ENCODE measurements at regions not wholly inside any gene's neighbourhood (a gene's known extent, or its start where the extent isn't known, plus 50 kb on each side); places are given as distances from the start of the nearest gene placed in this dataset.

- no peak for TF ChIP-seq SRSF3 (IDR thresholded peaks at IDR 0.05; ENCODE audit: insufficient read depth, low read length)
- TF ChIP-seq TCF7 (IDR thresholded peaks at IDR 0.05; ENCODE audit: borderline replicate concordance): no peak
- no peak for TF ChIP-seq SPI1 (IDR thresholded peaks at IDR 0.05; ENCODE audit: borderline replicate concordance, low read depth, low read length)
- TF ChIP-seq CREB3L1 (IDR thresholded peaks at IDR 0.05; ENCODE audit: borderline replicate concordance, low read depth): no peak
- no peak for TF ChIP-seq ZNF76 (CRISPR knock-in tag; IDR thresholded peaks at IDR 0.05; ENCODE audit: borderline replicate concordance)
- peak; percentile 87 for TF ChIP-seq SOX6 (IDR thresholded peaks at IDR 0.05)
- TF ChIP-seq ZNF431 (CRISPR knock-in tag; IDR thresholded peaks at IDR 0.05): no peak
- no peak for TF ChIP-seq PURB (CRISPR knock-in tag; IDR thresholded peaks at IDR 0.05; ENCODE audit: low read depth)
- no peak for TF ChIP-seq KAT2B (IDR thresholded peaks at IDR 0.05; ENCODE audit: low read depth, low read length)
- TF ChIP-seq SNAPC5 (CRISPR knock-in tag; IDR thresholded peaks at IDR 0.05): no peak
- TF ChIP-seq RB1 (IDR thresholded peaks at IDR 0.05; ENCODE audit: low read depth): no peak
- peak; percentile 64 for TF ChIP-seq ELF4 (CRISPR knock-in tag; IDR thresholded peaks at IDR 0.05)
- TF ChIP-seq NFXL1 (CRISPR knock-in tag; IDR thresholded peaks at IDR 0.05): no peak
- no peak for TF ChIP-seq XRCC4 (IDR thresholded peaks at IDR 0.05; ENCODE audit: extremely low read depth, insufficient read depth, insufficient read length)
- no peak for TF ChIP-seq SP2 (IDR thresholded peaks at IDR 0.05; ENCODE audit: extremely low read depth, low read depth, low read length, poor library complexity, severe bottlenecking)
- peak; percentile 43 for TF ChIP-seq TAF1 (IDR thresholded peaks at IDR 0.05; ENCODE audit: control insufficient read depth, extremely low read depth, insufficient read depth, low read length, severe bottlenecking)
- TF ChIP-seq PHTF2 (CRISPR knock-in tag; IDR thresholded peaks at IDR 0.05): no peak
- TF ChIP-seq PREB (CRISPR knock-in tag; IDR thresholded peaks at IDR 0.05): no peak
- no peak for TF ChIP-seq ZNF3 (CRISPR knock-in tag; IDR thresholded peaks at IDR 0.05)
- TF ChIP-seq RERE (CRISPR knock-in tag; IDR thresholded peaks at IDR 0.05; ENCODE audit: borderline replicate concordance): no peak
- no peak for TF ChIP-seq CHD2 (IDR thresholded peaks at IDR 0.05; ENCODE audit: low read depth, low read length)
- no peak for TF ChIP-seq CGGBP1 (CRISPR knock-in tag; IDR thresholded peaks at IDR 0.05)
These were observed 100.7 kb downstream of the MEX3B start (continued) for GRCh38 chr15:81945014-81945615.
